ENCODE measurements at regions not wholly inside any gene's neighbourhood (a gene's known extent, or its start where the extent isn't known, plus 50 kb on each side); places are given as distances from the start of the nearest gene placed in this dataset.

DNA sequence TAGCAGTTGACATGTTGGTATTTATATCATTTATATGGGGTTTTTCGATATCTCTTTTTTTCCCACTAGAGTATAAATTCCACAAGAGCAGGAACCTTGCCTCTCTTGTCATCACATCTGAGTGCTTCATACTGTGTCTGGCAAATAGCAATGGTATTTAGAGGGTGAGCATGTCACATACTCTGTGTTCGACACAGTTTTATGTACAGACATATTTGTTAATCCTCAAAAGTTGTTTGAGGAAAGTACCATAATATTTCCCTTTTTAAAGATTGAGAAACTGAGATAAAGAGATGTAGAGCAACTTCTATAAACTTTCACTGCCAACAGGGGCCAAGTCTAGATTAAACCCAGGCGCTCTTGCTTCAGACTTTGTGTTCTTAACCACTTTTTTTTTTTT is 324.6 kb upstream of the PDGFD start:
- TF ChIP-seq, protein P1, sequence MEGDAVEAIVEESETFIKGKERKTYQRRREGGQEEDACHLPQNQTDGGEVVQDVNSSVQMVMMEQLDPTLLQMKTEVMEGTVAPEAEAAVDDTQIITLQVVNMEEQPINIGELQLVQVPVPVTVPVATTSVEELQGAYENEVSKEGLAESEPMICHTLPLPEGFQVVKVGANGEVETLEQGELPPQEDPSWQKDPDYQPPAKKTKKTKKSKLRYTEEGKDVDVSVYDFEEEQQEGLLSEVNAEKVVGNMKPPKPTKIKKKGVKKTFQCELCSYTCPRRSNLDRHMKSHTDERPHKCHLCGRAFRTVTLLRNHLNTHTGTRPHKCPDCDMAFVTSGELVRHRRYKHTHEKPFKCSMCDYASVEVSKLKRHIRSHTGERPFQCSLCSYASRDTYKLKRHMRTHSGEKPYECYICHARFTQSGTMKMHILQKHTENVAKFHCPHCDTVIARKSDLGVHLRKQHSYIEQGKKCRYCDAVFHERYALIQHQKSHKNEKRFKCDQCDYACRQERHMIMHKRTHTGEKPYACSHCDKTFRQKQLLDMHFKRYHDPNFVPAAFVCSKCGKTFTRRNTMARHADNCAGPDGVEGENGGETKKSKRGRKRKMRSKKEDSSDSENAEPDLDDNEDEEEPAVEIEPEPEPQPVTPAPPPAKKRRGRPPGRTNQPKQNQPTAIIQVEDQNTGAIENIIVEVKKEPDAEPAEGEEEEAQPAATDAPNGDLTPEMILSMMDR (IDR thresholded peaks at IDR 0.05; ENCODE audit: insufficient read depth, low read depth, low read length), result no peak
- TF ChIP-seq EZH2 (IDR thresholded peaks at IDR 0.05; ENCODE audit: insufficient read depth, low read length), result no peak
